ENCODE measurements at regions not wholly inside any gene's neighbourhood (a gene's known extent, or its start where the extent isn't known, plus 50 kb on each side); places are given as distances from the start of the nearest gene placed in this dataset.
"Not testable (repeated sequence)": the region's sequence is repeated elsewhere in the genome, so short reads cannot be mapped to it uniquely, and the experiment has no call there.

DNA sequence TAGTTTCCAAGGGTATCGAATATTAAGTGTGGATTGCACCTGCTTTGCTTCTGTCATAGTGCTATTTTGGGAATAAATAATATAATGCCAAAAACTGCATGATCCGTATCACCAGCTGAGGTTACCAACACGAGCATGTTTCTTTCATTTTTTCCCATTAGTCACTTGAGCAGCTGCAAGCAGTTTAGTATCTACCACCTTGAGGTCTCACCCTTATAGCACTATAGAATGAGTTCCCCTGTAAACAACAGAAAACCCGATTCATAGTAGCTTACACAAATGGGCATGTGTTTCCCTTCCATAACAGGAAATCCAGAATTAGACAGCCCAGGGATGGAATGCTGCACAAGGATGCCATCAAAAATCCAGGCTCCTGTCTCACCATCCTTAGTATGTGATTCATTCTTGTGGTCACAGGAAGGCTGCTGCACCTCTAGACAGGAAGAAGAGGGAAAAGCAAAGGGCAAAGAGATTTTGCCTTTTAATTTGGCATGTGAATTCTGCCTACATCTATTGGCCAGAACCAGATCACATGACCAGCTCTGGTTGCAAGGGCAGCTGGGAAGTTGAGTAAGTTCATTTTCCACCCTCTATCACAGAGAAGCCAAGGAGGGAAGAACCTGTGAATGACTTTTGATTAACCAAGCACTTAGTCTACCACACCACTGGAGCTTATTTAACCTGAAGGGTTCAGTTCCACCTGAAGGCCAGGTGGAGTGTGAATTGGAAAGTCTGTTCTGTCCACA lies 91.3 kb upstream of the SLC25A36 start:
- Histone ChIP-seq H3K9me3 (replicated peaks in 1 of 11) (peaks cover 0 to 9% (median 0%) of the 10 kb centered on the region in 11 experiments; a peak in 4 of 22 replicates), H3K4me3 (no peak overlapping the region), H3K4me2 (no peak overlapping the region), H3K4me1 (no peaks in the 10 kb centered on the region), H3K27me3 (no peaks in the 10 kb centered on the region), H4K20me1 (no peaks in the 10 kb centered on the region), H3K9ac (no peak overlapping the region), H3K36me3 (no peaks in the 10 kb centered on the region), H3K27ac (no peak overlapping the region)
- no peak for TF ChIP-seq Cebpa-rat (IDR thresholded peaks at IDR 0.05)

- no peak for TF ChIP-seq Cebpa-rat (IDR thresholded peaks at IDR 0.05)
- H3K36me3 ChIP-seq = no peaks in the 10 kb centered on the region
- no peaks in the 10 kb centered on the region for H3K4me1 ChIP-seq
These were observed 86.7 kb upstream of the SLC25A36 start for GRCh38 chr3:140854961-140855360.

GRCh38 chr3:140856905-140857304 lies 84.7 kb upstream of the SLC25A36 start:
- no peak overlapping the region for H3K27ac ChIP-seq
- H3K9me3 ChIP-seq (replicated peaks in 1 of 11) = peaks cover 0 to 8% (median 0%) of the 10 kb centered on the region in 11 experiments; a peak in 3 of 22 replicates
- no peaks in the 10 kb centered on the region for H3K4me1 ChIP-seq
- no peak overlapping the region for H3K4me3 ChIP-seq
- H4K20me1 ChIP-seq = no peaks in the 10 kb centered on the region
- no peaks in the 10 kb centered on the region for H3K36me3 ChIP-seq
- TF ChIP-seq Cebpa-rat (IDR thresholded peaks at IDR 0.05) = no peak
- H3K27me3 ChIP-seq = no peaks in the 10 kb centered on the region
- no peak overlapping the region for H3K4me2 ChIP-seq
- no peak overlapping the region for H3K9ac ChIP-seq

More at GRCh38 chr3:140854961-140855360, 86.7 kb upstream of the SLC25A36 start:
- Histone ChIP-seq H3K27ac (no peak overlapping the region), H3K9me3 (replicated peaks in 1 of 11) (peaks cover 0 to 9% (median 0%) of the 10 kb centered on the region in 11 experiments; a peak in 4 of 22 replicates), H3K27me3 (no peaks in the 10 kb centered on the region), H3K4me3 (no peak overlapping the region), H4K20me1 (no peaks in the 10 kb centered on the region), H3K9ac (no peak overlapping the region), H3K4me2 (no peak overlapping the region)

DNA sequence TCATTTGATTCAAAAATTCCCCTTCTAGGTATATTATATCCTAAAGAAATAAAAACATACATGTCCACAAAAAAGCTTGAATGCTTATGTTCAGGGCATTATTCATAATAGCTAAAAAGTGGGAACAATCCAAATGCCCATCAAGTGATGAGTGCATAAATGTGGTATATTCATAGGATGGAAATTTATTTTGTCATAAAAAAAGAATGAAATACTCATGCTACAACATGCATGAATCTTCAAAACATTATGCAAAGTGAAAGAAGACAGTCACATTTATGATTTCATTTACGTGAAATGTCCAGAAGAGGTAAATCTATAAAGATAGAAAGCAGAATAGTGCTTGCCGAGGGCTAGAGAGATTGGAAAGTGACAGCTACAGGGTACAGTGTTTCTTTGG lies 83.6 kb upstream of the SLC25A36 start:
- Histone ChIP-seq H3K9me3 (replicated peaks in 1 of 11) (0 out of 22 replicates have a peak, but pooled peaks cover 0 to 3% (median 0%) of the 10 kb centered on the region in 11 experiments), H3K4me3 (no peak overlapping the region), H3K36me3 (no peaks in the 10 kb centered on the region), H4K20me1 (no peaks in the 10 kb centered on the region), H3K4me1 (no peaks in the 10 kb centered on the region), H3K4me2 (no peak overlapping the region), H3K27me3 (no peaks in the 10 kb centered on the region), H3K9ac (no peak overlapping the region), H3K27ac (no peak overlapping the region)
- no peak for TF ChIP-seq Cebpa-rat (IDR thresholded peaks at IDR 0.05)

GRCh38 chr3:140859592-140860336 lies 81.9 kb upstream of the SLC25A36 start:
- Histone ChIP-seq H4K20me1 (no peaks in the 10 kb centered on the region), H3K36me3 (no peaks in the 10 kb centered on the region), H3K9me3 (replicated peaks in 1 of 11) (no peaks in the 10 kb centered on the region), H3K27ac (no peak overlapping the region), H3K9ac (no peak overlapping the region), H3K27me3 (no peaks in the 10 kb centered on the region), H3K4me1 (no peaks in the 10 kb centered on the region), H3K4me2 (no peak overlapping the region), H3K4me3 (no peak overlapping the region)
- no peak for TF ChIP-seq Cebpa-rat (IDR thresholded peaks at IDR 0.05)

- no peaks in the 10 kb centered on the region for H3K27me3 ChIP-seq
- H3K4me2 ChIP-seq = peak overlapping the region in 1 of 11 experiments; percentile 73; a peak in 2 of 22 replicates
- H3K4me1 ChIP-seq = no peaks in the 10 kb centered on the region
- no peaks in the 10 kb centered on the region for H3K36me3 ChIP-seq
- TF ChIP-seq Cebpa-rat (IDR thresholded peaks at IDR 0.05) = no peak
- H4K20me1 ChIP-seq = no peaks in the 10 kb centered on the region
- H3K9me3 ChIP-seq (replicated peaks in 1 of 11) = no peaks in the 10 kb centered on the region
- no peak overlapping the region for H3K4me3 ChIP-seq
- no peak overlapping the region for H3K27ac ChIP-seq
- H3K9ac ChIP-seq = 0 out of 22 replicates have a peak overlapping the region, but pooled peaks of 1 of the 11 experiments have one; percentile 4
These were observed 78.0 kb upstream of the SLC25A36 start for GRCh38 chr3:140863580-140864009.

DNA sequence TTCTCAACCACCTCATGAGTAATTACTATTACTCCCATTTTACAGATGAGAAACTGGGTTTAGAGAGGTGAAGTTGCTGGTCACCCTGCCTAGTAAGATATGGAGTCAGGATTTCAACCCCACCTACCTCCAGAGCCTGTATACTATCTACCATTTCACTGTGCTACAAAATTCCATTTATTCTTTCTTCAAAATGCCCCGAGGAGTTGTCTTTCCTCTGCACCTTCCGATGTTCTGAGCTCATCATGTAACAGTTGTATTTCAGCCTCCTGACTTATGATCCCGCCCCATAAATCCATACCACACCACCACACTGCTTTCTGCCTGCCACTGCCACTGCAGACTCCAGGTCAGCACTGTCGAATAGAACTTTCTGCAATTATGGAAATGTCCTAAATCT lies 71.3 kb upstream of the SLC25A36 start:
- H3K27me3 ChIP-seq = no peaks in the 10 kb centered on the region
- H3K4me3 ChIP-seq = no peak overlapping the region
- no peaks in the 10 kb centered on the region for H4K20me1 ChIP-seq
- H3K9ac ChIP-seq = no peak overlapping the region
- no peak overlapping the region for H3K27ac ChIP-seq
- H3K4me2 ChIP-seq = no peak overlapping the region
- peaks cover 0 to 20% (median 13%) of the 10 kb centered on the region in 11 experiments; a peak in 20 of 22 replicates for H3K9me3 ChIP-seq (replicated peaks in 1 of 11)
- H3K4me1 ChIP-seq = no peaks in the 10 kb centered on the region
- no peak for TF ChIP-seq Cebpa-rat (IDR thresholded peaks at IDR 0.05)
- no peaks in the 10 kb centered on the region for H3K36me3 ChIP-seq

GRCh38 chr3:140871022-140871421 lies 70.6 kb upstream of the SLC25A36 start:
- H3K4me3 ChIP-seq = no peak overlapping the region
- H3K4me1 ChIP-seq = no peaks in the 10 kb centered on the region
- H4K20me1 ChIP-seq = no peaks in the 10 kb centered on the region
- H3K36me3 ChIP-seq = no peaks in the 10 kb centered on the region
- H3K9me3 ChIP-seq (replicated peaks in 1 of 11) = peaks cover 0 to 20% (median 13%) of the 10 kb centered on the region in 11 experiments; a peak in 20 of 22 replicates
- no peak overlapping the region for H3K4me2 ChIP-seq
- no peak overlapping the region for H3K27ac ChIP-seq
- TF ChIP-seq Cebpa-rat (IDR thresholded peaks at IDR 0.05) = no peak
- no peaks in the 10 kb centered on the region for H3K27me3 ChIP-seq
- H3K9ac ChIP-seq = no peak overlapping the region

- not testable (repeated sequence) for H3K4me1 ChIP-seq, H3K4me2 ChIP-seq, H4K20me1 ChIP-seq, H3K27me3 ChIP-seq, H3K27ac ChIP-seq, H3K9ac ChIP-seq, H3K36me3 ChIP-seq, H3K4me3 ChIP-seq
- peaks cover 0 to 20% (median 13%) of the 10 kb centered on the region in 11 experiments; a peak in 20 of 22 replicates for H3K9me3 ChIP-seq (replicated peaks in 1 of 11)
These were observed 69.5 kb upstream of the SLC25A36 start for GRCh38 chr3:140872165-140872564.
